HUDEP-2 (cell line): ENCODE measurements at regions not wholly inside any gene's neighbourhood (a gene's known extent, or its start where the extent isn't known, plus 50 kb on each side); places are given as distances from the start of the nearest gene placed in this dataset.
A peak's percentile ranks its signal among the peaks of the same experiment; 100 is the strongest.
"Not testable (repeated sequence)": the region's sequence is repeated elsewhere in the genome, so short reads cannot be mapped to it uniquely, and the experiment has no call there.

ENCODE experiments used
- DNase-seq, 76 experiments: peaks; one replicate each; lab custom pipeline; 2025; ENCODE audit not compliant: unreplicated experiment in 76 of 76; lab: John Stamatoyannopoulos, UW

DNA sequence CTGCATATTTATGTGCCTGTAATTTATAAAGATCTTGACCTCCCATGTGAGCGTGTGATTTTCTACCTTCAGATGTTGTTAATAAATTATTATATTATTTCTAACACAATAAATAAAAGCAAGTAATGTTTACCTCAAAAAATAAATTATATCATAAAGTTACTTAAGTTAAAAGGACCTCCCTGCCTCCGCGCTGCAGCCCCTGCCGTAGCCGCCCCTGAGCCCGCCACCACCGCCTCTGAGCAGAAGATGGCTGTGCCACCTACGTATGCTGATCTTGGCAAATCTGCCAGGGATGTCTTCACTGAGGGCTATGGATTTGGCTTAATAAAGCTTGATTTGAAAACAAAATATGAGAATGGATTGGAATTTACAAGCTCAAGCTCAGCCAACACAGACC lies 119.6 kb upstream of the BRWD3 start:
- no peak for DNase-seq

DNA sequence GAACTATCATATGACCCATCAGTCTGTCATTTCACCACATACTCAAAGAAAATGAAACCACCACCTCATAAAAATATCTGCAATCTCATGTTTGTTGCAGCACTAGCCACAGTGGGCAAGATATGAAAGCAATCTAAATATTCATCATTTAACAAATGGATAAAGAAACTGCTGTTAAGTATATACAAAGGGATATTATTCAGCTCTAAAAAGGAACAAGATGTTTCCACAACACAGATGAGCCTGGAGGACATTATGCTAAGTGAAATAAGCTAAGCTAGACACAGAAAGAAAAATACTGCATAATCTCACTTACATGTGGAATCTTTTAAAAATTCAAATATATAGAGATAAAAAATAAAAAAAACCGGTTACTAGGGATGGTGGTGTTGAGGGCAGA lies 108.2 kb upstream of the BRWD3 start:
- DNase-seq, result no peak

DNA sequence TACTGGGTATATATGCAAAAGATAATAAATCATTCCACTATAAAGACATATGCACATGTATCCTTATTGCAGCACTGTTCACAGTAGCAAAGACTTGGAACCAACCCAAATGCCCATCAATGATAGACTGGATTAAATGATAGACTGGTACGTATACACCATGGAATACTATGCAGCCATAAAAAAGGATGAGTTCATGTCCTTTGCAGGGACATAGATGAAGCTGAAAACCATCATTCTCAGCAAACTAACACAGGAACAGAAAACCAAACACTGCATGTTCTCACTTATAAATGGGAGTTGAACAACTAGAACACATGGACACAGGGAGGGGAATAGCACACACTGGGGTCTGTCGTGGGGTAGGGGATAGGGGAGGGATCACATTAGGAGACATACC lies 102.7 kb upstream of the BRWD3 start:
- not testable (repeated sequence) for DNase-seq

DNA sequence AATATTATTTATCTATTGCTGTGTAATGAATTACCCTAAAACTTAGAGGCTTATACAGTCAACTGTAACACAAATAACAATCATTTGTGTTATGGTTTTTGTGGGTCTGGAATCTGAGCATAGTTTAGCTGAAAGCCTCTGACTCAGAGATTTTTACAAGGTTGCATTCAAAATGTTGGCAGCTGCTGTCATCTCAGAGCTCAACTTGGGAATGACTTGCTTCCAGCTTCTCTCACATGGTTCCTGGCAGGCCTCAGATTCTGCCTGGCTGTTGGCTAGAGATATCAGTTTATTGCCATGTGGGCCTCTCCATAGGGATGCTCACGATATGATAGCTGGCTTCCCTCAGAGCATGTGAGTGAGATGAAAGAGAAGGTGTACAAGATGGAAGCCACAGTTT lies 70.2 kb upstream of the BRWD3 start:
- DNase-seq, result no peak

DNA sequence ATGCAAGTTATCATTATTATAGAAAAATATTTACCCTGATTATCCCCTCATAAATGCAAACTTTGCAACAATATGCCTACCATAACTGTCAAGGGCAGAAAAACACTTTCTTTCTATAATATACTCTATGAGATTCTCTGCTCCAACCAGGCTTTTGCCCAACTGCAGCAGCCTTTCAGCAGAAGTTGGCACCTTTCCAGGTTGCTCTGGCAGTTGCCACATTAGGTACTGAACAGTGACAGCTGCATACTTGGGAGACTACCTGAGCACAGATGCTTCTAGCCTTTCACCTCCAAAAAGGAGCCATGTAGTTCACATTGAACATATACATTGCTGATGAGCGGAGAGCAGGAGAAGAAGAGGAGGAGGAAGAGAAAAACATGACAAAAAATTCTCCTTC lies 69.5 kb upstream of the BRWD3 start:
- peak in 4 of 76 experiments; percentile 0 to 20 (median 2) for DNase-seq

DNA sequence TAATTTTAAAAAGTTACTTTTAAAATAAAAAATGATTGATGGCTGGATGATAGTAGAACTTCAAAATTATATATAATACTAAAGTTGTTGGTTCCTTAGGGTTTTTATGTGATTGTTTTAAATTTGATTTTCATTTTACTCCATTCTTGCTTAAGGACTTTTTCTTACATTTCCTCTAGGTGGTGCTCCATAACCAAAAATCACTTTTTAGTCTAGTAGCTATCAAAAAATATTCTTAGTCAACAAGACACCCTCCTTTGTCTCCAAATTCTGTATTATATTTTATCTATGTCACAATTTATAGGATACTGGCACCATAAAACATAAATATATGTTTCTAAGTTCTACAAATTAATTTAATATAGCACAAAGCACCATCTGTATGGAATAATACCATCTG lies 67.2 kb upstream of the BRWD3 start:
- DNase-seq, result peak in 11 of 76 experiments; percentile 0 to 14 (median 1)
